ENCODE measurements at regions not wholly inside any gene's neighbourhood (a gene's known extent, or its start where the extent isn't known, plus 50 kb on each side); places are given as distances from the start of the nearest gene placed in this dataset.

GRCh38 chr17:71535321-71535720 is 585.5 kb upstream of the SOX9 start:
- no peak for TF ChIP-seq CTCF (IDR thresholded peaks at IDR 0.05)
- no peak for TF ChIP-seq EZH2 (IDR thresholded peaks at IDR 0.05; ENCODE audit: borderline replicate concordance, insufficient read depth, low read depth, low read length, poor library complexity, severe bottlenecking)

Data from B cell (primary cell).